ENCODE measurements at regions not wholly inside any gene's neighbourhood (a gene's known extent, or its start where the extent isn't known, plus 50 kb on each side); places are given as distances from the start of the nearest gene placed in this dataset.

GRCh38 chr5:68406767-68407241 lies 191.2 kb downstream of the PIK3R1 start:
- no peak for DNase-seq (ENCODE audit: low read depth in 1 of 2, low spot score in 1 of 2)

DNA sequence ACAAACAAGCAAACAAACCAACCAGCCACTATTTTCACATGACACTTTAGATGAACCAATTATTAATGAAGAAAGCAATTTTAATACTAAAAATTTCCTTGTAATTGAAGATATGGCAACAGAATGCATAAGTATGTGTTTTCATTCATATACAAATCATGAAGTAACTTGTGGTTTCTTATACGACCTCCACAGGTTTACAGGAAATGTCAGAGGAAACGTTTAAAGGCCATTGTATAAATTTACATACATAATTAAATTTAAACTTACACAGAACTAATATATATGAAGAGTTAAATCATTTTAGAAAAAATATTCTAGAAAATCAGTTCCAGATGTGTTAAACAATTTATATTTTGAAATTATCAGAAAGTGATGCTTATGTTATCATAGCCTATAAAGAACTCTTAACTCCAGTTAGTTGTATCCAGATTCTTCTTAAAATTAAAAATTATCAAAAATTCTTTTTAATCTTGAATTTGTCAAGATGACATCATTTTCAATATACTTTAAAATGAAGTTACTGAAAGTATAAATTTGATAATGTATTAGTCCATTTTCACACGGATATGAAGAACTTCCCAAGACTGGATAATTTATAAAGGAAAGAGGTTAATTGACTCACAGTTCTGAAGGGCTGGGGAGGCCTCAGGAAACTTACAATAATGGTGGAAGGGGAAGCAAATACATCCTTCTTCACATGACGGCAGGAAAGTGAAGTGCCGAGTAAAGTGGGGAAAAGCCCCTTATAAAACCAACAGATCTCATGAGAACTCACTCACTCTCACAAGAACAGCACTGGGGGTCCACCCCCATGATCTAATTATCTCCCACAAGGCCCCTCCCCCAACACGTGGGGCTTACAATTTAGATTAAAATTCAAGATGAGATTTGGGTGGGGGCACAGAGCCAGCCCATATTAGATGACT lies 192.0 kb downstream of the PIK3R1 start:
- no peak for DNase-seq (ENCODE audit: low read depth in 1 of 2, low spot score in 1 of 2)

GRCh38 chr5:68408345-68408871 lies 192.9 kb downstream of the PIK3R1 start:
- DNase-seq (ENCODE audit: low read depth in 1 of 2, low spot score in 1 of 2): no peak

DNA sequence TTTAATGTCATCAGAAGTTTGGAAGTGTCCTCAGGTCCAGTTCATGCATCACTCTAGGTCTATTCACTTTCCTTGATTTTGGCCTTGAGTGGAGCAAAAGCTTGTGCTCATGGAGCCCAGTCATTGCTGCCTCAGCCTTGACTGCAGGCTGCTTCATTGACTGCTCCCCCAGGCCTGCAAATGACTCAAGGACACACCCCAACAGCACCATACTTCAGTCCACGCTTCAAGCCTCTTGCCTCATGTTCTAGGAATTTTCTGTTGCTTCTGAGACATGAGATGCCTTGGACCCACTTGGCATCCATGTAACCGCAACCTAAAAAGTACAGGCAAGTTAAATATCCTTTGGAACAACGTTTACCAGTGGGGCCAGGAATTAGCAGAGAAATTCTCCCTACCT lies 193.7 kb downstream of the PIK3R1 start:
- DNase-seq (ENCODE audit: low read depth in 1 of 2, low spot score in 1 of 2): no peak

DNA sequence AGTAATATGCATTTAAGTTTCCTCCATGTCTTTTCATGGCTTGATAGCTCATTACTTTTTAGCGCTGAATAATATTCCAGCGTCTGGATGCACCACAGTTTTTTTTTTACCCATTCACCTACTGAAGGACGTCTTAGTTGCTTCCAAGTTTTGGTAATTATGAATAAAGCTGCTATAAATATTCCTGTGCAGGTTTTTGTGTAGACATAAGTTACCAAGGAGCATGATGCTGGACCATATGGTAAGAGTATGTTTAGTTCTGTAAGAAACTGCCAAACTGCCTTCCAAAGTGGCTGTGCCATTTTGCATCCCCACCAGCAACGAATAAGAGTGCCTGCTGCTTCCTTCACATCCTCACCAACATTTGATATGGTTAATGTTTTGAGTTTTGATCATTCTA lies 195.6 kb downstream of the PIK3R1 start:
- DNase-seq (ENCODE audit: low read depth in 1 of 2, low spot score in 1 of 2): no peak

- no peak for DNase-seq (ENCODE audit: low read depth in 1 of 2, low spot score in 1 of 2)
Measured at GRCh38 chr5:68415177-68416085, 199.9 kb downstream of the PIK3R1 start.

DNA sequence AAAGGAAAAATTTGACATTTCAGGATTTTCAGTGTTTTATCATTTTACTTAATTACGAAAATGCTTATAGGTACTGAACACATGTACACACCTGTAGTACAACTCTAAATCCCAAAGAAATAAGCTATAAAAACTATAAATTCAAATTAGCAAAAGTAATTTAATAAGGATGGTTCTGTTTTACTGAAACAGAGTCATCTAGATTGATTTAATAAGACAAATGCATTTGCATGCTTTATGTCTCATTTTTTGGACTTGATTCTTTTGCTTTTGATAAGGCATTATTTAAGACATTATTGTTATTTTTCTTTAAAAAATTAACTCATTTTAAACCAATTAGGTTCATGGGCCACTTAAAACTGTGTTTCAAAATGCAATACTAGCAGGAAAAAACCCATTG lies 201.2 kb downstream of the PIK3R1 start:
- no peak for DNase-seq (ENCODE audit: low read depth in 1 of 2, low spot score in 1 of 2)

DNA sequence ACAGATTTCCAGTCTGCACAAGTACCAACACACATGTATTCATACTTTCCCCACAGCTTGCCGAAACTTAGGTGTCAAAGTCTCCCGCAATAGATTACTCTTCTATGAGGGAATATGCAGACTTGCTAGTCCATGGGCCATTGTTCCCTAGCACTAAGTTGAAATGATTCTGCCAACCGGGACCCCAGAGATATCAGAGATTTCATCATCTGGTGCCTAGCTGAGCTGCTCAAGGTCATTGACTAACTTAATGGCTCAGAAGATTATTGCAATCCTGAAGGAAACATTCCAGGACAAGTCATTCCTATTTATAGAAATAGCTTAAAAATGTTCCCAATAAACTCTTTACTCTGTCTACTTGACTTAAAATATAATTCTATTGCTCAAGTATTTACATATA lies 202.6 kb downstream of the PIK3R1 start:
- no peak for DNase-seq (ENCODE audit: low read depth in 1 of 2, low spot score in 1 of 2)

- DNase-seq (ENCODE audit: low read depth in 1 of 2, low spot score in 1 of 2): no peak
Measured at GRCh38 chr5:68418680-68419079, 203.1 kb downstream of the PIK3R1 start.

DNA sequence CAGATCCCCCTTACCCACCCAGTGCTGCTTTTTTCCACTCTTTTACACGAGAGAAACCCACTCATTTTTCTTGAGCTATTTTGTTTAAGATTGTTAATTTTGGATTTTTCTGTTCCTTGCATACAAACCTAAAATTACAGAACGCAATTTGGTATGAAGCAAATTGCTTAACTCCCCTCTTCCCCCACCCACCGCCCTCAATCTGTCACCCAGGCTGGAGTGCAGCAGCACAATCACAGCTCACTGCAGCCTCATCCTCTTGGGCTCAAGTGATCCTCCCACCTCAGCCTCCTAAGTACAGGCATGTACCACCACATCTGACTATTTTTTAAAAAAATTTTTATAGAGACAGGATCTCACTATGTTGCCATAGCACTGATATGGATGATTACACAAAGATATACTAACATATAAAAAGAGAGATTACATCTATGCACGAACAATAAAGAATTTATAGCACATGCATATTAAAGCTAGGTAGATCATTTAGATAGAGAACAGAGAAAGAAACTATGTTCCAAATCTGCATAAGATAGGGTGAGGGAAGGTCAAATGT lies 203.6 kb downstream of the PIK3R1 start:
- no peak for DNase-seq (ENCODE audit: low read depth in 1 of 2, low spot score in 1 of 2)

- DNase-seq (ENCODE audit: low read depth in 1 of 2, low spot score in 1 of 2): no peak
Measured at GRCh38 chr5:68419637-68420452, 204.3 kb downstream of the PIK3R1 start.

DNA sequence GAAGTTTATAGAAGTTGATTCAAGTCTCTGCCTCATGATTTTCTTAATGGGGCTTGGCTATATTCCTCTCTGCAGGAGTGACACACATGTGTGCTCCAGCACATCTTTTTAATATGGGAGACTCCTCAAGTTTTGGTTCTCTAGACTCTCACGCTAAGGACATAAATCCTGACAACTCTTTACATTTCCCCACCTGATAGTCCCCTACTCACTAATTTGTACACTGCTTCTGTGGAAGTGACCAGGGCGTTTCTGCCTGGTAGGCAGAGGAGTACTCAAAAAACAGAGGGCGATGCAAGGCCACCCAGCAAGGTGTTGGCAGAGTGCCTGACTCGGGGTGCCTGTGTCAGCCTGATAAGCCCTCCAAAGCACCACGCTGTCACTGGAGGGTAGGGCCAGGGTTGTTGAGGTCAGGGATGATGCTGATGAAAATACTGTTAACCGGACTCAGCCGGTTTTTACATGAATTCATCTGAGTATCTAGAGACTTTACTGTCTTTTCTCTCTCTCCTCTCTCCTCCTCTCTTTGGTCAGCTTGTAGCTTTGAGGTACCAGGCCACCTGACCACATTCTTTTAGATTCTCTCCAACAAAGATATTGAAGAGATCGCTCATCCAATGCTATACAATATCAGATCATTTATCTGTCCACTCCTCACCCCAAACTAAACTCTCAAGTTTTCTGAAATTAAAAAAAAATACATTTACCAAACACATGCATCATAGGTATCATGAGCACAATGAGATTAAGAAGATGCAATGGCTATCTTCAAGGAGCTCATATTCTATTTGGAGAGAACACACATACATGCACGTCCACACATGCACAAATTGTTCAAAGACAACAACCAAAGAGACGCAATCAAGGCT lies 205.2 kb downstream of the PIK3R1 start:
- no peak for DNase-seq (ENCODE audit: low read depth in 1 of 2, low spot score in 1 of 2)

GRCh38 chr5:68421485-68422220 lies 206.1 kb downstream of the PIK3R1 start:
- DNase-seq (ENCODE audit: low read depth in 1 of 2, low spot score in 1 of 2): no peak

DNA sequence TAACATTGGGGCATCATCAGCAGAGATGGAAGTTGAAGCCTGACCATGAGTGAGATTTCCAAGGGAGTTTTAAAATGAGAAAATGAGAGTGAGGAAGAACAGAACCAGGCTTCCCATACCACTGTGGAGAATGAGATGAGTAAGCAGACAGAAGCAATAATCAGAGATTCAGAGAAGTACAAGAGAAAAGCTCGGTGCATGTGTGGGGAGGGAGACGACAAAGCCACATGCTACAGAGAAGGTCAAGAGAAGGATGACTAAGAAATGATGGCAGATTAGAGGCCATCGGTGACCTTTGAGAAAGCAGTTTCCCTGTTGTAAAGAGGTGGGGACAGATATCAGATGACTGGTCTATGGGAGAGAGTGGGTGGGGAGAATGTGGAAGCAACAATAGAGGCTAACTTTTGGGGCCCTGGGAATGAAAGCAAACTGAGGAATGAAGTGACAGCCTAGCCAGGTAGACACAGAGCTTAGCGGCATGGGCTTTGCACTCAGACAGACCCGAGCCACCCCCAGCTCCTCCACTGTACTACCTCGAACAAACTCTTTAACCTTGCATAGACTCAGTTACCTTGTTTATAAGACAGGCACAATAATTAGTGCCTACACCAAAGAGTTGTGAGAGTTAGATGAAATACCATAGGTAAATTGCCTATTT lies 207.7 kb downstream of the PIK3R1 start:
- DNase-seq (ENCODE audit: low read depth in 1 of 2, low spot score in 1 of 2): no peak

DNA sequence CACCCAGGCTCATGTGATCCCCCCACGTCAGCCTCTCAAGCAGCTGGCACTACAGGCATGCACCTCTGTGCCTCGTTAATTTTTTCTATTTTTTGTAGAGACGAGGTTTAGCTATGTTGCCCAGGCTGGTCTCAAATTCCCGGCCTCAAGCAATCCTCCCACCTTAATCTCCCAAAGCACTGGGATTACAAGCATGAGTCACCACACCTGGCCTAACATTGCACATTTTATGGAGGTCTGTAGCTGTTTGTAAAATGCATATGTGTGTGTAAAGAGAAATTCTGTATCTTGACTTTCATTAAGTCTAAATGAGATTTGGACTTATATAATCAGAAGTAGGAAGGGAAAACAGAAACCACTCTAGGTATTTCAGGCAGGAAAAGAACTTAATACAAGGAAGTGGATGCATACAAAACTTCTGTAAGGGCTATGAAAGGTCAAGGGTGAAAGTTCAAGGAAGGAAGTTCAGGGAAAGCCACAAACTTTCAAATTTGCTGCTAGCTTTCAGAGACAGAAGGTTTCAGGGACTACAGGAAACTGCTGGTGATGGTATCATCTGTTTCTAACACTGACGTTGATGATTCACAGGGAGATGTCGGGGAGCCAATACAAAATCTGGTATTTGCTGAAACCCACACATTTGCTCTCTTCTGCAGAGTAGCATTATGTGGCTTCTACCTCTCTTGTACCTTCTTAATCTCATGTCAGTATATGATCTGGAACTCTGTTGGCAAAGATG lies 209.4 kb downstream of the PIK3R1 start:
- DNase-seq (ENCODE audit: low read depth in 1 of 2, low spot score in 1 of 2): peak in 1 of 2 donors; percentile 54

DNA sequence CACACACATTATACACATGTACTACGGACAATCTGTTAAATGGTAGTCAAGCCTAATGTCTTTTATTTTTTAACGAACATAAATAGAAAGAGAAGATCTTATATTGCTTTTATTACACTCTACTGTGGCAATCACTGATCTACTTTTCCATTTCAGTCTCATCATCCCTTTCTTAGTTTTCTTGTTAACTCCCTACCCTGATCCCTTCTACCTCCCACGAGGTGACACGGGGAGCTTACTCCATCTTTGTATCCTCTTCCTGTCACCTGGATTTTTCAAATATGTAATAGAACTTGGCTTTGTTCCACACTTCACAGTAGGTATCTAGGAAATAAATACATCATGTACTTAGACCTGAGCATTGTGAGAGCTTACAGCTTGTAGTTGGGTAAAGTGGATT lies 211.0 kb downstream of the PIK3R1 start:
- DNase-seq (ENCODE audit: low read depth in 1 of 2, low spot score in 1 of 2): no peak

DNA sequence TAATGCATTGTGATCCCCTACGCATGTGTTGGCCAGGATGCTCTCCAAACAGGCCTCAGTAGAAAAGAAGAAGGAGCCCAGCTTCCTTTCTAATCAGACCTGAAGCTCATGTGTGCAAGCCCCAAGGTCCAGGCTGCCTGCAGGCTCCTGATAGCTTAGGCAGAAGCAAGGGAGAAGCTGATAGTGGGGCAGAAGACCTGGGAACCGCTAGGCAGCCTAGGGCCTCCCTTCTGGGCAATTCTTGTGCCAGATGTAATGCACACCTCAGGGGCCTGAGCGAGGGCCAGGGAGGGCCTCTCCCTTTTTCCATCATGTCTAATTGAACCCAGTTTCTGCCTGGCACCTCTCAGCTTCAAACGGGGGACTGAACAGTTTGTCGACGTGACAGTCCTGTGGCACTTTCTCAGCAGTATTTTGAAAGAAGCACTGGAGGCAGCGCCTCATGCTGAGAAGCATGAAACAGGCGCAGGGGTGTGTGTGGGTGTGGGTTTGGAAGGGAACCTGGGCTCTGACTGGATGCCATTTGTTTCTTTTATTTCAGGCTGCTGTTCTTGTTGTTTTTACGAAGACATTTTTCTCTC lies 212.8 kb downstream of the PIK3R1 start:
- DNase-seq (ENCODE audit: low read depth in 1 of 2, low spot score in 1 of 2): no peak
